ENCODE measurements at regions not wholly inside any gene's neighbourhood (a gene's known extent, or its start where the extent isn't known, plus 50 kb on each side); places are given as distances from the start of the nearest gene placed in this dataset.

GRCh38 chr2:140033638-140034037, 1253.4 kb upstream of the NXPH2 start:
- no peak overlapping the region for H3K4me3 ChIP-seq (replicated peaks; ENCODE audit: insufficient read depth, low read length)
- no peaks in the 10 kb centered on the region for H3K27me3 ChIP-seq (ENCODE audit: insufficient read depth, poor library complexity, severe bottlenecking)
- H3K27ac ChIP-seq (replicated peaks) = no peak overlapping the region
- TF ChIP-seq REST (IDR thresholded peaks at IDR 0.05; ENCODE audit: insufficient replicate concordance, low read depth) = no peak
- TF ChIP-seq POLR2AphosphoS5 (IDR thresholded peaks at IDR 0.05; ENCODE audit: low read depth) = no peak
- no peak for TF ChIP-seq GABPA (IDR thresholded peaks at IDR 0.05; ENCODE audit: low read depth)
- no peak for TF ChIP-seq SPI1 (IDR thresholded peaks at IDR 0.05; ENCODE audit: borderline replicate concordance, low read depth)
- no peak for TF ChIP-seq CTCF (IDR thresholded peaks at IDR 0.05; ENCODE audit: insufficient read depth, low read length)
- DNase-seq (ENCODE audit: low read depth in 1 of 2, low spot score in 1 of 2) = no peak

- TF ChIP-seq POLR2AphosphoS5 (IDR thresholded peaks at IDR 0.05; ENCODE audit: low read depth) = no peak
- no peak for TF ChIP-seq SPI1 (IDR thresholded peaks at IDR 0.05; ENCODE audit: borderline replicate concordance, low read depth)
- TF ChIP-seq GABPA (IDR thresholded peaks at IDR 0.05; ENCODE audit: low read depth) = no peak
- TF ChIP-seq CTCF (IDR thresholded peaks at IDR 0.05; ENCODE audit: insufficient read depth, low read length) = no peak
- TF ChIP-seq REST (IDR thresholded peaks at IDR 0.05; ENCODE audit: insufficient replicate concordance, low read depth) = no peak
- no peak for DNase-seq (ENCODE audit: low read depth in 1 of 2, low spot score in 1 of 2)
- Histone ChIP-seq H3K27ac (replicated peaks) (no peak overlapping the region), H3K27me3 (ENCODE audit: insufficient read depth, poor library complexity, severe bottlenecking) (no peaks in the 10 kb centered on the region), H3K4me3 (replicated peaks; ENCODE audit: insufficient read depth, low read length) (no peak overlapping the region)
Observed at GRCh38 chr2:140027966-140028365, 1247.8 kb upstream of the NXPH2 start.

- H3K4me3 ChIP-seq (replicated peaks; ENCODE audit: insufficient read depth, low read length) = no peak overlapping the region
- H3K27me3 ChIP-seq (ENCODE audit: insufficient read depth, poor library complexity, severe bottlenecking) = no peaks in the 10 kb centered on the region
- no peak overlapping the region for H3K27ac ChIP-seq (replicated peaks)
- DNase-seq (ENCODE audit: low read depth in 1 of 2, low spot score in 1 of 2) = no peak
- TF ChIP-seq REST (IDR thresholded peaks at IDR 0.05; ENCODE audit: insufficient replicate concordance, low read depth) (no peak), SPI1 (IDR thresholded peaks at IDR 0.05; ENCODE audit: borderline replicate concordance, low read depth) (no peak), POLR2AphosphoS5 (IDR thresholded peaks at IDR 0.05; ENCODE audit: low read depth) (no peak), CTCF (IDR thresholded peaks at IDR 0.05; ENCODE audit: insufficient read depth, low read length) (no peak), GABPA (IDR thresholded peaks at IDR 0.05; ENCODE audit: low read depth) (no peak)
Observed at GRCh38 chr2:140027320-140027719, 1247.1 kb upstream of the NXPH2 start.
